ENCODE measurements at regions not wholly inside any gene's neighbourhood (a gene's known extent, or its start where the extent isn't known, plus 50 kb on each side); places are given as distances from the start of the nearest gene placed in this dataset.

- Histone ChIP-seq H3K4me1 (ENCODE audit: control insufficient read depth, extremely low read depth, insufficient read depth, low read length) (no peaks in the 10 kb centered on the region), H3K27me3 (ENCODE audit: control insufficient read depth in 2 of 2, insufficient read depth in 2 of 2, low read length in 2 of 2) (no peaks in the 10 kb centered on the region), H3K9me1 (replicated peaks; ENCODE audit: control insufficient read depth, extremely low read depth, insufficient read depth, low read length) (no peaks in the 10 kb centered on the region), H3K9ac (replicated peaks; ENCODE audit: extremely low read depth, insufficient read depth, low read length) (no peak overlapping the region), H2AFZ (ENCODE audit: low read depth, low read length) (no peak overlapping the region), H3K27ac (ENCODE audit: insufficient read depth, low read depth, low read length) (no peak overlapping the region), H3K4me3 (replicated peaks in 1 of 3; ENCODE audit: insufficient read depth in 1 of 3, low read depth in 1 of 3, low read length in 3 of 3) (no peak overlapping the region), H3K36me3 (ENCODE audit: control insufficient read depth in 2 of 2, extremely low read depth in 1 of 2, insufficient read depth in 2 of 2, low read length in 2 of 2) (peaks cover 0 to 13% of the 10 kb centered on the region in 2 experiments), H3K79me2 (ENCODE audit: control insufficient read depth, insufficient read depth, low read length) (no peaks in the 10 kb centered on the region), H3K4me2 (ENCODE audit: insufficient read depth, low read length) (no peak overlapping the region), H4K20me1 (replicated peaks; ENCODE audit: control insufficient read depth, extremely low read depth, insufficient read depth, low read length) (no peaks in the 10 kb centered on the region), H3K9me3 (replicated peaks; ENCODE audit: control insufficient read depth, insufficient read depth, low read length) (no peaks in the 10 kb centered on the region)
- BruUV-seq (replicated peaks), result no TSS peak
- POLR2A ChIA-PET, result no interaction called here
- intact Hi-C loops (cut with micrococcal nuclease) (no loop called here), dilution Hi-C loops (cut with MboI; ENCODE audit: extremely low pct_ligation_motif_present, low sequenced_read_pairs) (no loop called here)
- DNase-seq (ENCODE audit: low read depth, low spot score) (no peak), FAIRE-seq (no peak)
- no peak for TF ChIP-seq CTCF (IDR thresholded peaks at IDR 0.05; ENCODE audit: extremely low read depth in 1 of 2, insufficient read depth in 1 of 2, low read depth in 1 of 2, low read length in 2 of 2)
- no peak for TF ChIP-seq MYC (IDR thresholded peaks at IDR 0.05; ENCODE audit: low read depth, low read length)
- TF ChIP-seq GATA2 (IDR thresholded peaks at IDR 0.05; ENCODE audit: insufficient read depth, insufficient read length, low read depth, low read length), result no peak
- no peak for TF ChIP-seq MAX (IDR thresholded peaks at IDR 0.05; ENCODE audit: insufficient read depth, insufficient read length)
- no peak for TF ChIP-seq JUN (IDR thresholded peaks at IDR 0.05; ENCODE audit: borderline replicate concordance, insufficient read depth, insufficient read length, low read depth)
- no peak for TF ChIP-seq POLR2A (IDR thresholded peaks at IDR 0.05; ENCODE audit: low read depth, low read length)
- no peak for TF ChIP-seq FOS (IDR thresholded peaks at IDR 0.05; ENCODE audit: borderline replicate concordance, insufficient read depth, low read length)
- no peak for TF ChIP-seq EZH2 (IDR thresholded peaks at IDR 0.05; ENCODE audit: borderline replicate concordance, low read depth, low read length, severe bottlenecking)
- no peak for TF ChIP-seq POLR2AphosphoS5 (IDR thresholded peaks at IDR 0.05; ENCODE audit: insufficient read depth, low read depth, low read length)
- CTCF ChIA-PET, result no interaction called here
These were observed 134.3 kb downstream of the CRYBB2 start for GRCh38 chr22:25353516-25354445.
